GM10266 (cell line): ENCODE measurements at regions not wholly inside any gene's neighbourhood (a gene's known extent, or its start where the extent isn't known, plus 50 kb on each side); places are given as distances from the start of the nearest gene placed in this dataset.

Source experiments
- DNase-seq: peaks from one replicate; pipeline ENCODE4 v3.0.0; 2012; ENCODE audit errors: extremely low spot score
- TF ChIP-seq, protein P1 (sequence below): IDR thresholded peaks from 2 replicates; pipeline ENCODE4 v1.5.1; 2012; ENCODE audit warnings: mild to moderate bottlenecking, low read depth; ENCODE audit not compliant: control insufficient read depth, insufficient read depth; ENCODE audit errors: missing control alignments

DNA sequence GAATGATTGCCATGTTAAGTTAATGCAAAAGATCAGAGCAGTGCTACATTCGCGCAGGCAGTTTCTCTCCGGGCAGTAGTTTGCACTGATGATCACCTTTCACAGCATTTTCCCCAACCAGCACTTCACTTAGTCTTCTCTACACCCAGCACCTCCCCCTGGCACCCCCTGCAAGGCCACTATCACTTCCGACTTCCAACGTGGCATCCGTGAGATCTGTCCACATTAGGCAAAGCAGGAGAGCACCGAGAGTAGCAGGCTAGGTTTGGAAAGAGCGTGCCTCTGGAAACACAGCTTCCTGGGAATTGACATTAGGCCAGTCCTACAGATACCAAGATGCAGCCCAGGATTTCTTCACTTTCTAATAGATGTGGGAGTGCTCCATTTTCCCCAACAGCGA, 180.2 kb upstream of the CDIN1 start:
- DNase-seq, result no peak
- TF ChIP-seq, protein P1, sequence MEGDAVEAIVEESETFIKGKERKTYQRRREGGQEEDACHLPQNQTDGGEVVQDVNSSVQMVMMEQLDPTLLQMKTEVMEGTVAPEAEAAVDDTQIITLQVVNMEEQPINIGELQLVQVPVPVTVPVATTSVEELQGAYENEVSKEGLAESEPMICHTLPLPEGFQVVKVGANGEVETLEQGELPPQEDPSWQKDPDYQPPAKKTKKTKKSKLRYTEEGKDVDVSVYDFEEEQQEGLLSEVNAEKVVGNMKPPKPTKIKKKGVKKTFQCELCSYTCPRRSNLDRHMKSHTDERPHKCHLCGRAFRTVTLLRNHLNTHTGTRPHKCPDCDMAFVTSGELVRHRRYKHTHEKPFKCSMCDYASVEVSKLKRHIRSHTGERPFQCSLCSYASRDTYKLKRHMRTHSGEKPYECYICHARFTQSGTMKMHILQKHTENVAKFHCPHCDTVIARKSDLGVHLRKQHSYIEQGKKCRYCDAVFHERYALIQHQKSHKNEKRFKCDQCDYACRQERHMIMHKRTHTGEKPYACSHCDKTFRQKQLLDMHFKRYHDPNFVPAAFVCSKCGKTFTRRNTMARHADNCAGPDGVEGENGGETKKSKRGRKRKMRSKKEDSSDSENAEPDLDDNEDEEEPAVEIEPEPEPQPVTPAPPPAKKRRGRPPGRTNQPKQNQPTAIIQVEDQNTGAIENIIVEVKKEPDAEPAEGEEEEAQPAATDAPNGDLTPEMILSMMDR, result no peak

DNA sequence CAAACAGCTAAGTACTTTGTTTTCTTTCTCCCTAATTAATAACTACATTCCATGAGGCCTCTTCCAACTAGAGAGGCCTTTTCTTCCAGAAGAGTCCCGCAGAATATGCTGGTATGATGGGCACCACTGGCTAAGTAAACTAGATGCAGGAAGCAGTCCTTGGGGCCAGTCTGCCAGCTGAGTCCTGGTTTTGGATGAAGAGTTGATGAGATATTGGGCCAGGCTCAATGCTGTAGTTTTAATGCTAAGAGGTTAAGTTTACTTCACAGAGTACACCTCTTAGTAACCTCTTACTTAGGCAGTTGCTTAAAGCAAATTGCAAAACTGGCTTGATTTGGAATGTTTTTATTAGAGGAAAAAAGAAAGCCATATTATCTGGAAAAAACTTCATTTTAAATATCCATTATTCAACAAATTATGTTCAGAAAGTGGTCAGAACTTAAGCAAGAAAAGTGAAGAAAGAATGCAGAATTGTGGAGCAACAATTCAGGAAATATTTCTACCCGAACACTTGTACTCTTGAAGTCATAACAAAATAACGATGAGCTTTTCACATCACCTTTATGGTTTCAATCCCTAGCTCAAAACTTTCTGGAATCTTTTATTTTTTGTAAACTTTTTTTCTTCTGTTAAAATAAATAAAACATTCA, 178.4 kb upstream of the CDIN1 start:
- TF ChIP-seq, protein P1, result no peak
- no peak for DNase-seq

DNA sequence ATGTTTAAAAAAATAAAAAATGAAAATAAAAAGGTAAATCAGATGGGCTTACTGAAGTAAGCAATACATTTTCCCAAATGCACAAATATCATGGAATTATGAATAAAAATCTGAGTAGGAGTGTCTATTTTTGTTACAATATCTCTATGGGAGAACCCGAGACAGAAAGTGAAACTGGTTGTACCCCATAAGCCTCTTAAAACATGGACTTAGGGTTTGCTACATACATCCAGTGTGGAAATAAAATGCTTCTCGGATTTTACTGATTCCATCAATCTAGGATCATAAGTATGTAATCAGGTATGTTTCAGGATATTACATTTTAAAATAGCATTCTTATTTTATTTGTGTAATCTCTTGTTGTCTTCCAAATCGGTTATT, 177.8 kb upstream of the CDIN1 start:
- TF ChIP-seq, protein P1, result no peak
- DNase-seq, result no peak

DNA sequence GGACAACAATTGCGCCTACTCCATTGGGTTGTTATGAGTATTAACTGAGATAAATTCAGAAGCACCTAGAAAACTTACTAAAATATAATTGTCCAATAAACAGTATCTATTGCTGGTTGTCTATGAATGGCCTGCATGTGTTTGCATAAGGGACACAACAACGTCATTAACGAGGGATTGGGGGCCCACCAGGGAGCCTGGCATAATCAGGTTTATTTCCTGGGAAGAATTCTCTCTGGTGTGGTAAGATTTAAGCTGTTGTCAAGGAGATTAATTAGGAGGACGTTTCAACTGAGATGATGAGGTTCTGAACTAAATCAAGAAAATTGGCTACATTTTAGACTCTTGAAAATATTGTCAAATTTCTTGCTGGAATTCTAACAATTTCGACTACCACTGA, 176.1 kb upstream of the CDIN1 start:
- DNase-seq, result no peak
- TF ChIP-seq, protein P1, result no peak

DNA sequence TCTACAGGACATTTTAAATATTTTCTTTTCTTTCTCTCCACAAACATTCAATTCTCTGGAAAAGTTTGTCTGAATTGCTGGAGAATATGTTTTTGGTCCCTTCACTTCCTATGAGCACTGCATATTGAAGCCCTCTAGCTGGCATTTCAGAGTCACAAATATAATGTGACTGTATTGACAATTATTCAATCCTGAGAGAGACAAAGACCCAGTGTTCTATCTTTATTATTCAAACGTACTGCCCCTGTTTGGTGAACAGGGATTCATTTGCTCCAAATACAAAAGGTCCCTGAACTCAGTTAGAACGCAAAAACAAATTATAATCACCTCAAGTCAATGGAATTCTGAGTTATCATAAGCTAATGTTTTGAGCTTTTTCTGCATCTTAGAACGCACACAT, 173.1 kb upstream of the CDIN1 start:
- TF ChIP-seq, protein P1, result no peak
- no peak for DNase-seq

DNA sequence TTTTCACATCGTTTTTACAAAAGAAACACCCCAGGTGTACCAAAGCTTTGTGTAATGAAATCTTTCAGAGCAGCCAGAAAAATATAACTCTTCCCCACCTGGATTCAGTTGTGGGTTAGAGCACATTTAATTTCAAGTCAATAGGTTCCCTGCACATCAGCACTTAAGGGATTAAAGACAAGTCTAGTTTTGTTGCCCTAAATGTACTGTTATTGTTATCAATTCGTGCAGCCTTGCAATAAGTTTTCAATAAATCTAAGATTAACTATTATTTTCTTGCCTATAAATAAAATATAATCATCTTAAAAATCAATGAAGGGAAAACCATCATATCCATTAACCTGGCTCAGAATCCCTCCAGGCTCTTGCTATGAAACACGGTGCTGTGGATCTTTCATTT, 172.5 kb upstream of the CDIN1 start:
- no peak for DNase-seq
- TF ChIP-seq, protein P1, result no peak

DNA sequence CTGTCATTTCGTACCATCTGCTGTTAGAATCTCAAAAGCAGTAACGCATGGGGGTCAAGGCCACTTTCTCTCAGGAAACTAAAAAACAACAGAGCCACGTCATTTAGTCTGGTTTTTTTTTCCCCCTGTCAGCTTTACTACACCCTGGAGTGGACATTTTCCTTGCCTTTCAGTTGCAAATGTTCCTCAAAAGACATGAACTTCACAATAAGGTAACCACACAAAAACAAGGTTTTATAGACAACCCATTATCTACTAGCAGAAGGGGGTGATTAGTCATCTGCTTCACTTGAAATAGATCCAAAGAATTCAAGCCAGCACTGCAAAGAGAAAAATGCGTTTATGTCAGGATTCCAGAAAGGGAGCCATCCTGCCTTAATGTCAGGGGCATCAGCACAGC, 171.8 kb upstream of the CDIN1 start:
- TF ChIP-seq, protein P1, result no peak
- DNase-seq, result no peak
